Tibial nerve (tissue), 3 donors: ENCODE measurements at regions not wholly inside any gene's neighbourhood (a gene's known extent, or its start where the extent isn't known, plus 50 kb on each side); places are given as distances from the start of the nearest gene placed in this dataset.

ENCODE experiments used
- CTCF ChIP-seq, 5 experiments: fragments of 200-600 bp in 3 of 5; fragments of 450-650 bp in 2 of 5; sonication (generic) in 3 of 5; IDR thresholded peaks; one replicate each; pipeline ENCODE4 v1.5.1; 2016 to 2019; ENCODE audit warnings: antibody characterized with exemption in 5 of 5, mild to moderate bottlenecking in 3 of 5, moderate library complexity in 2 of 5
- POLR2A ChIP-seq, 2 donors: fragments of 450-650 bp; IDR thresholded peaks; one replicate each; pipeline ENCODE4 v1.6.1; 2017; ENCODE audit warnings: antibody characterized with exemption in 2 of 2, mild to moderate bottlenecking in 2 of 2, moderate library complexity in 2 of 2

GRCh38 chr7:66537876-66538275, 90.8 kb upstream of the KCTD7 start:
- no peak for TF ChIP-seq CTCF (IDR thresholded peaks at IDR 0.05)
- no peak for TF ChIP-seq POLR2A (IDR thresholded peaks at IDR 0.05)
